ENCODE measurements at regions not wholly inside any gene's neighbourhood (a gene's known extent, or its start where the extent isn't known, plus 50 kb on each side); places are given as distances from the start of the nearest gene placed in this dataset.

DNA sequence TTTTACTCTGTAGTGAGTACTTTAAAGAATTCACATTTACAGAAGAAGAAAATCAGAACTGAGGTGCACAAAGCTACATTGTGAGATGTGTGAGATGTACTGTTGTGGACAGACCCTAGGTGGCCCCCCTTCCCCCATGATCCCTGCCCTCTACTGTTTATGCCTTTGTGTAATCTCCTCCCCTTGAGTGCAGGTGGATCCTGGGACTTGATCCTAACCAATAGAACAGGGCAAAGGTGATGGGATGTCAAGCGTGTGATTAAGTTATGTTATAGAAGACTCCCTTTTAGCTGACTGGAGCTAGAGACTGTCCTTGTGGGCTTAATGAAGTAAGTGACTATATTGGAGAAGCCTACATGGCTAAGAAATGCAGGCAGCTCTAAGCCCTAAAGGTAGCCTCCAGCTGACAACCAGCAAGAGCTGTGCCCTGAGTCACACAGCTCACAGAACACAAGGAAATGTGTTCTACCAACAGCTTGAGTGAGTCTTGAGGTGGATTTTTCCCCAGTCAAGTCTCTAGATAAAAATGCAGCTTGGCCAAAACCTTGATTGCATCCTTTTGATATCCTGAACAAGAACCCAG, 225.2 kb upstream of the LEF1 start:
- TF ChIP-seq, protein P1, sequence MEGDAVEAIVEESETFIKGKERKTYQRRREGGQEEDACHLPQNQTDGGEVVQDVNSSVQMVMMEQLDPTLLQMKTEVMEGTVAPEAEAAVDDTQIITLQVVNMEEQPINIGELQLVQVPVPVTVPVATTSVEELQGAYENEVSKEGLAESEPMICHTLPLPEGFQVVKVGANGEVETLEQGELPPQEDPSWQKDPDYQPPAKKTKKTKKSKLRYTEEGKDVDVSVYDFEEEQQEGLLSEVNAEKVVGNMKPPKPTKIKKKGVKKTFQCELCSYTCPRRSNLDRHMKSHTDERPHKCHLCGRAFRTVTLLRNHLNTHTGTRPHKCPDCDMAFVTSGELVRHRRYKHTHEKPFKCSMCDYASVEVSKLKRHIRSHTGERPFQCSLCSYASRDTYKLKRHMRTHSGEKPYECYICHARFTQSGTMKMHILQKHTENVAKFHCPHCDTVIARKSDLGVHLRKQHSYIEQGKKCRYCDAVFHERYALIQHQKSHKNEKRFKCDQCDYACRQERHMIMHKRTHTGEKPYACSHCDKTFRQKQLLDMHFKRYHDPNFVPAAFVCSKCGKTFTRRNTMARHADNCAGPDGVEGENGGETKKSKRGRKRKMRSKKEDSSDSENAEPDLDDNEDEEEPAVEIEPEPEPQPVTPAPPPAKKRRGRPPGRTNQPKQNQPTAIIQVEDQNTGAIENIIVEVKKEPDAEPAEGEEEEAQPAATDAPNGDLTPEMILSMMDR (IDR thresholded peaks at IDR 0.05) = no peak
- TF ChIP-seq POLR2A (IDR thresholded peaks at IDR 0.05) (no peak), POLR2AphosphoS5 (IDR thresholded peaks at IDR 0.05) (no peak)

Measured in prostate gland (tissue), 2 donors.